Activated T-cell treated with anti-CD3 and anti-CD28 coated beads for 24 hours (primary cell): ENCODE measurements at regions not wholly inside any gene's neighbourhood (a gene's known extent, or its start where the extent isn't known, plus 50 kb on each side); places are given as distances from the start of the nearest gene placed in this dataset.

ENCODE experiments used
- DNase-seq: peaks from one replicate; pipeline ENCODE4 v3.0.0-alpha.2; 2020; ENCODE audit warnings: low read depth

GRCh38 chr20:11043001-11043400 is 369.2 kb upstream of the JAG1 start:
- DNase-seq: no peak

- DNase-seq: no peak
Observed at GRCh38 chr20:11044561-11044960, 370.8 kb upstream of the JAG1 start.

- no peak for DNase-seq
Observed at GRCh38 chr20:11045412-11046175, 371.8 kb upstream of the JAG1 start.

- DNase-seq: no peak
Observed at GRCh38 chr20:11047559-11047958, 373.8 kb upstream of the JAG1 start.

GRCh38 chr20:11048739-11049138 is 374.9 kb upstream of the JAG1 start:
- DNase-seq: no peak

- DNase-seq: no peak
Observed at GRCh38 chr20:11050350-11050749, 376.6 kb upstream of the JAG1 start.

GRCh38 chr20:11051136-11051535 is 377.3 kb upstream of the JAG1 start:
- DNase-seq: no peak

- DNase-seq: no peak
Observed at GRCh38 chr20:11053310-11053709, 379.5 kb upstream of the JAG1 start.

GRCh38 chr20:11054266-11054993 is 380.6 kb upstream of the JAG1 start:
- no peak for DNase-seq

GRCh38 chr20:11056414-11056813 is 382.6 kb upstream of the JAG1 start:
- no peak for DNase-seq

- no peak for DNase-seq
Observed at GRCh38 chr20:11057624-11058023, 383.8 kb upstream of the JAG1 start.

- DNase-seq: no peak
Observed at GRCh38 chr20:11059659-11060058, 385.9 kb upstream of the JAG1 start.

GRCh38 chr20:11060423-11061185 is 386.8 kb upstream of the JAG1 start:
- DNase-seq: no peak

- DNase-seq: no peak
Observed at GRCh38 chr20:11063444-11063843, 389.6 kb upstream of the JAG1 start.

GRCh38 chr20:11064946-11065345 is 391.1 kb upstream of the JAG1 start:
- DNase-seq: no peak

GRCh38 chr20:11067359-11067758 is 393.6 kb upstream of the JAG1 start:
- DNase-seq: no peak

GRCh38 chr20:11072982-11073381 is 399.2 kb upstream of the JAG1 start:
- DNase-seq: no peak

- no peak for DNase-seq
Observed at GRCh38 chr20:11076434-11077105, 402.8 kb upstream of the JAG1 start.

GRCh38 chr20:11077226-11077625 is 403.4 kb upstream of the JAG1 start:
- no peak for DNase-seq

GRCh38 chr20:11080010-11080409 is 406.2 kb upstream of the JAG1 start:
- DNase-seq: no peak

- DNase-seq: no peak
Observed at GRCh38 chr20:11080781-11081377, 407.1 kb upstream of the JAG1 start.

- no peak for DNase-seq
Observed at GRCh38 chr20:11083841-11084240, 410.0 kb upstream of the JAG1 start.
